Vagina (tissue), 2 donors: ENCODE measurements at regions not wholly inside any gene's neighbourhood (a gene's known extent, or its start where the extent isn't known, plus 50 kb on each side); places are given as distances from the start of the nearest gene placed in this dataset.

Source experiments
- POLR2A ChIP-seq, 2 donors: fragments of 450-650 bp; IDR thresholded peaks; one replicate each; pipeline ENCODE4 v1.6.1; 2017; ENCODE audit warnings: antibody characterized with exemption in 2 of 2, mild to moderate bottlenecking in 2 of 2, moderate library complexity in 2 of 2
- POLR2AphosphoS5 ChIP-seq, 2 donors: sonication (generic); formaldehyde crosslinking; IDR thresholded peaks; one replicate each; pipeline ENCODE4 v1.9.0; 2017; ENCODE audit warnings: antibody characterized with exemption in 2 of 2, mild to moderate bottlenecking in 2 of 2, low read depth in 1 of 2; ENCODE audit not compliant: insufficient read depth in 1 of 2
- TF ChIP-seq, protein P1 (sequence below), 3 experiments: fragments of 450-650 bp in 2 of 3; fragments of 200-600 bp in 1 of 3; sonication (generic) in 1 of 3; IDR thresholded peaks; one replicate each; pipeline ENCODE4 v1.5.1; 2017 to 2019; ENCODE audit warnings: antibody characterized with exemption in 3 of 3, mild to moderate bottlenecking in 2 of 3, moderate library complexity in 2 of 3

DNA sequence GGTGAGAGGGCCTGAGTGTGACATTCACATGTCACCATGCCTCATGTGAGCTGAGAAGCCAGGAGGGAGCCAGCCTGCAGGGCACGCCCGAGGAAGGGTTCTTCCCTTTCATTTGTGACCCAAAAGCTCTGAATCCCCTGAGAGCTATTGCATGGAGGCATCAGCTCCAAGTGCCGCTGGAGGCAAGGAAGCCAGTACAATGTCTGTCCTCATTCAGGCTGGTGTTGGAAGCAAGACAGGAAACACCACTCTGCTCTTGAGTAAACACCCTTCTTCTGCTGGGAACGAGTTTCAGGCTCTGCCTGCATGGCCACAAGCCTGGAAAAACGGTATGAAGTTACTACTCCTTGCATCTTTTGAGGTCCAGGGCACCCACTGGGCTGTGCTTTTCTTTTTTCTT, 83.8 kb upstream of the LARGE1 start:
- TF ChIP-seq, protein P1, sequence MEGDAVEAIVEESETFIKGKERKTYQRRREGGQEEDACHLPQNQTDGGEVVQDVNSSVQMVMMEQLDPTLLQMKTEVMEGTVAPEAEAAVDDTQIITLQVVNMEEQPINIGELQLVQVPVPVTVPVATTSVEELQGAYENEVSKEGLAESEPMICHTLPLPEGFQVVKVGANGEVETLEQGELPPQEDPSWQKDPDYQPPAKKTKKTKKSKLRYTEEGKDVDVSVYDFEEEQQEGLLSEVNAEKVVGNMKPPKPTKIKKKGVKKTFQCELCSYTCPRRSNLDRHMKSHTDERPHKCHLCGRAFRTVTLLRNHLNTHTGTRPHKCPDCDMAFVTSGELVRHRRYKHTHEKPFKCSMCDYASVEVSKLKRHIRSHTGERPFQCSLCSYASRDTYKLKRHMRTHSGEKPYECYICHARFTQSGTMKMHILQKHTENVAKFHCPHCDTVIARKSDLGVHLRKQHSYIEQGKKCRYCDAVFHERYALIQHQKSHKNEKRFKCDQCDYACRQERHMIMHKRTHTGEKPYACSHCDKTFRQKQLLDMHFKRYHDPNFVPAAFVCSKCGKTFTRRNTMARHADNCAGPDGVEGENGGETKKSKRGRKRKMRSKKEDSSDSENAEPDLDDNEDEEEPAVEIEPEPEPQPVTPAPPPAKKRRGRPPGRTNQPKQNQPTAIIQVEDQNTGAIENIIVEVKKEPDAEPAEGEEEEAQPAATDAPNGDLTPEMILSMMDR (IDR thresholded peaks at IDR 0.05), result no peak
- TF ChIP-seq POLR2A (IDR thresholded peaks at IDR 0.05), result no peak
- TF ChIP-seq POLR2AphosphoS5 (IDR thresholded peaks at IDR 0.05; ENCODE audit: insufficient read depth in 1 of 2, low read depth in 1 of 2), result no peak
